ENCODE measurements at regions not wholly inside any gene's neighbourhood (a gene's known extent, or its start where the extent isn't known, plus 50 kb on each side); places are given as distances from the start of the nearest gene placed in this dataset.
A peak's percentile ranks its signal among the peaks of the same experiment; 100 is the strongest.

- ATAC-seq, result no peak
Measured at GRCh38 chr2:47632754-47633153, 62.0 kb upstream of the KCNK12 start.

GRCh38 chr2:47631792-47632398, 61.1 kb upstream of the KCNK12 start:
- peak; percentile 94 for ATAC-seq
- TF ChIP-seq SNAI2 (CRISPR knock-in tag; IDR thresholded peaks at IDR 0.05), result no peak
- TF ChIP-seq, protein P1, sequence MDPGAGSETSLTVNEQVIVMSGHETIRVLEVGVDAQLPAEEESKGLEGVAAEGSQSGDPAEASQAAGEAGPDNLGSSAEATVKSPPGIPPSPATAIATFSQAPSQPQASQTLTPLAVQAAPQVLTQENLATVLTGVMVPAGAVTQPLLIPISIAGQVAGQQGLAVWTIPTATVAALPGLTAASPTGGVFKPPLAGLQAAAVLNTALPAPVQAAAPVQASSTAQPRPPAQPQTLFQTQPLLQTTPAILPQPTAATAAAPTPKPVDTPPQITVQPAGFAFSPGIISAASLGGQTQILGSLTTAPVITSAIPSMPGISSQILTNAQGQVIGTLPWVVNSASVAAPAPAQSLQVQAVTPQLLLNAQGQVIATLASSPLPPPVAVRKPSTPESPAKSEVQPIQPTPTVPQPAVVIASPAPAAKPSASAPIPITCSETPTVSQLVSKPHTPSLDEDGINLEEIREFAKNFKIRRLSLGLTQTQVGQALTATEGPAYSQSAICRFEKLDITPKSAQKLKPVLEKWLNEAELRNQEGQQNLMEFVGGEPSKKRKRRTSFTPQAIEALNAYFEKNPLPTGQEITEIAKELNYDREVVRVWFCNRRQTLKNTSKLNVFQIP (CRISPR knock-in tag; IDR thresholded peaks at IDR 0.05; ENCODE audit: borderline replicate concordance, low read depth), result no peak

More at GRCh38 chr2:47632754-47633153, 62.0 kb upstream of the KCNK12 start:
- no peak for TF ChIP-seq ZNF70 (CRISPR knock-in tag; IDR thresholded peaks at IDR 0.05)
- no peak for TF ChIP-seq SNAI2 (CRISPR knock-in tag; IDR thresholded peaks at IDR 0.05)
- no peak for TF ChIP-seq PATZ1 (CRISPR knock-in tag; IDR thresholded peaks at IDR 0.05; ENCODE audit: borderline replicate concordance)
- TF ChIP-seq ZC3H10 (CRISPR knock-in tag; IDR thresholded peaks at IDR 0.05), result no peak
- TF ChIP-seq ISL1 (CRISPR knock-in tag; IDR thresholded peaks at IDR 0.05), result no peak
- TF ChIP-seq ZFP3 (CRISPR knock-in tag; IDR thresholded peaks at IDR 0.05), result no peak
- TF ChIP-seq ESRRG (CRISPR knock-in tag; IDR thresholded peaks at IDR 0.05), result no peak
- TF ChIP-seq RARB (CRISPR knock-in tag; IDR thresholded peaks at IDR 0.05), result no peak
- TF ChIP-seq ZNF565 (CRISPR knock-in tag; conservative IDR thresholded peaks at IDR 0.05; ENCODE audit: low read depth), result no peak
- no peak for TF ChIP-seq CSDC2 (CRISPR knock-in tag; IDR thresholded peaks at IDR 0.05)
- TF ChIP-seq OSR1 (CRISPR knock-in tag; IDR thresholded peaks at IDR 0.05), result no peak
- TF ChIP-seq PPARA (CRISPR knock-in tag; IDR thresholded peaks at IDR 0.05; ENCODE audit: borderline replicate concordance), result no peak
- TF ChIP-seq, protein P1 (CRISPR knock-in tag; IDR thresholded peaks at IDR 0.05; ENCODE audit: borderline replicate concordance, low read depth), result no peak
- no peak for TF ChIP-seq ARNTL (CRISPR knock-in tag; IDR thresholded peaks at IDR 0.05; ENCODE audit: borderline replicate concordance, low read depth)
- no peak for TF ChIP-seq BACH2 (CRISPR knock-in tag; IDR thresholded peaks at IDR 0.05; ENCODE audit: borderline replicate concordance)
- TF ChIP-seq TCF4 (CRISPR knock-in tag; IDR thresholded peaks at IDR 0.05; ENCODE audit: borderline replicate concordance), result no peak

GRCh38 chr2:47631306-47631705, 60.5 kb upstream of the KCNK12 start:
- TF ChIP-seq PPARA (CRISPR knock-in tag; IDR thresholded peaks at IDR 0.05; ENCODE audit: borderline replicate concordance), result no peak
- no peak for TF ChIP-seq CREB5 (CRISPR knock-in tag; IDR thresholded peaks at IDR 0.05; ENCODE audit: low read depth)
- no peak for TF ChIP-seq GLIS3 (CRISPR knock-in tag; IDR thresholded peaks at IDR 0.05)
- no peak for TF ChIP-seq ZFP30 (CRISPR knock-in tag; IDR thresholded peaks at IDR 0.05)
- TF ChIP-seq ZNF565 (CRISPR knock-in tag; conservative IDR thresholded peaks at IDR 0.05; ENCODE audit: low read depth), result no peak
- TF ChIP-seq OSR1 (CRISPR knock-in tag; IDR thresholded peaks at IDR 0.05), result no peak
- no peak for TF ChIP-seq RARB (CRISPR knock-in tag; IDR thresholded peaks at IDR 0.05)
- TF ChIP-seq ISL1 (CRISPR knock-in tag; IDR thresholded peaks at IDR 0.05), result no peak
- no peak for TF ChIP-seq TOX (CRISPR knock-in tag; IDR thresholded peaks at IDR 0.05; ENCODE audit: borderline replicate concordance)
- TF ChIP-seq ZFP3 (CRISPR knock-in tag; IDR thresholded peaks at IDR 0.05), result no peak
- no peak for TF ChIP-seq ARNTL (CRISPR knock-in tag; IDR thresholded peaks at IDR 0.05; ENCODE audit: borderline replicate concordance, low read depth)
- TF ChIP-seq, protein P2, sequence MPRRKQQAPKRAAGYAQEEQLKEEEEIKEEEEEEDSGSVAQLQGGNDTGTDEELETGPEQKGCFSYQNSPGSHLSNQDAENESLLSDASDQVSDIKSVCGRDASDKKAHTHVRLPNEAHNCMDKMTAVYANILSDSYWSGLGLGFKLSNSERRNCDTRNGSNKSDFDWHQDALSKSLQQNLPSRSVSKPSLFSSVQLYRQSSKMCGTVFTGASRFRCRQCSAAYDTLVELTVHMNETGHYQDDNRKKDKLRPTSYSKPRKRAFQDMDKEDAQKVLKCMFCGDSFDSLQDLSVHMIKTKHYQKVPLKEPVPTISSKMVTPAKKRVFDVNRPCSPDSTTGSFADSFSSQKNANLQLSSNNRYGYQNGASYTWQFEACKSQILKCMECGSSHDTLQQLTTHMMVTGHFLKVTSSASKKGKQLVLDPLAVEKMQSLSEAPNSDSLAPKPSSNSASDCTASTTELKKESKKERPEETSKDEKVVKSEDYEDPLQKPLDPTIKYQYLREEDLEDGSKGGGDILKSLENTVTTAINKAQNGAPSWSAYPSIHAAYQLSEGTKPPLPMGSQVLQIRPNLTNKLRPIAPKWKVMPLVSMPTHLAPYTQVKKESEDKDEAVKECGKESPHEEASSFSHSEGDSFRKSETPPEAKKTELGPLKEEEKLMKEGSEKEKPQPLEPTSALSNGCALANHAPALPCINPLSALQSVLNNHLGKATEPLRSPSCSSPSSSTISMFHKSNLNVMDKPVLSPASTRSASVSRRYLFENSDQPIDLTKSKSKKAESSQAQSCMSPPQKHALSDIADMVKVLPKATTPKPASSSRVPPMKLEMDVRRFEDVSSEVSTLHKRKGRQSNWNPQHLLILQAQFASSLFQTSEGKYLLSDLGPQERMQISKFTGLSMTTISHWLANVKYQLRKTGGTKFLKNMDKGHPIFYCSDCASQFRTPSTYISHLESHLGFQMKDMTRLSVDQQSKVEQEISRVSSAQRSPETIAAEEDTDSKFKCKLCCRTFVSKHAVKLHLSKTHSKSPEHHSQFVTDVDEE (CRISPR knock-in tag; IDR thresholded peaks at IDR 0.05), result no peak
- TF ChIP-seq CSDC2 (CRISPR knock-in tag; IDR thresholded peaks at IDR 0.05), result no peak
- no peak for ATAC-seq
